Osteocyte (in vitro differentiated cells): ENCODE measurements at regions not wholly inside any gene's neighbourhood (a gene's known extent, or its start where the extent isn't known, plus 50 kb on each side); places are given as distances from the start of the nearest gene placed in this dataset.

Source experiments
- DNase-seq: peaks from one replicate; pipeline ENCODE4 v3.0.0; 2021; ENCODE audit warnings: mixed read lengths; ENCODE audit not compliant: unreplicated experiment; ENCODE audit errors: extremely low spot score
- H3K27ac Mint-ChIP-seq: one replicate; pipeline ENCODE4 v1.8.0; 2021; ENCODE audit warnings: mild to moderate bottlenecking, mixed read lengths; ENCODE audit not compliant: unreplicated experiment
- H3K27me3 Mint-ChIP-seq: one replicate; pipeline ENCODE4 v1.8.0; 2021; ENCODE audit warnings: mixed read lengths; ENCODE audit not compliant: unreplicated experiment
- H3K36me3 Mint-ChIP-seq: one replicate; pipeline ENCODE4 v1.8.0; 2021; ENCODE audit warnings: mixed read lengths; ENCODE audit not compliant: unreplicated experiment
- H3K4me1 Mint-ChIP-seq: one replicate; pipeline ENCODE4 v1.8.0; 2021; ENCODE audit warnings: mixed read lengths; ENCODE audit not compliant: unreplicated experiment
- H3K4me3 Mint-ChIP-seq: one replicate; pipeline ENCODE4 v1.8.0; 2021; ENCODE audit warnings: mild to moderate bottlenecking, moderate library complexity, mixed read lengths; ENCODE audit not compliant: unreplicated experiment
- H3K9me3 Mint-ChIP-seq: one replicate; pipeline ENCODE4 v1.8.0; 2021; ENCODE audit warnings: mixed read lengths; ENCODE audit not compliant: unreplicated experiment
- TF ChIP-seq, protein P1 (sequence below): fragments of 200-600 bp; sonication (generic); IDR thresholded peaks from 2 replicates; pipeline ENCODE4 v1.5.0; 2021; ENCODE audit warnings: antibody characterized with exemption, mild to moderate bottlenecking, moderate library complexity

DNA sequence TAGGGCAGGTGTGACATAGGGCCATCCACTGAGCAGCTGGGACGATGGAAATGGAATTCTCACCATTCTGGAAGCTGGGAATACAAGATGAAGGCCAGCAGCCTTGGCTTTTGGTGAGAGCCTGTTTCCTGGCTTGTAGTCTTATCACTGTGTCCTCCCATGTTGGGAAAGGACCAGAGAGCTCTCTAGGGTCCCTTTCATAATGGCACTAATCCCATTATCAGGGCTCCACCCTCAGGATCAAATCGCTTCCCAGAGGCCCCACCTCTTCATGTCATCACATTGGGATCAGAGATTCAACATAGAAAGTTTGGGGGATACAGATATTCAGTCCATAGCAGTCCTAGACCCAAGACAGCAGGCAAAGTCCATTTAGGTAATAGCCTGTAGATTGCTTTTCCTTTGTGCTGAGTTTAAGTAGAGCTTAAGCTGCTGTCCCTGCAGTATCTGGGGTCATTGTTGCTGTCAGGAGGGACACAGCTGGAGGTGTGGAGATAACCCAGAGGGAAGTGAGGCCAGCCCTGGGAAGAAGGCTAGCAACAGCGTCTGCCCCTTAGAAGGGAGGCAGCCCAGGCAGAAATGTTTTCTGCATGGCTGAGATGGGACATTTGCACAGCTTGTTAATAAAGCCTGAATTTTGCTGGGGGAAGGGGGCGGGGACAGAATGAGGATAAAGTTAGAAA, 136.5 kb upstream of the GPR12 start:
- H3K27me3 Mint-ChIP-seq, result peaks cover 3% of the 10 kb centered on the region
- H3K36me3 Mint-ChIP-seq, result no peaks in the 10 kb centered on the region
- TF ChIP-seq, protein P1, sequence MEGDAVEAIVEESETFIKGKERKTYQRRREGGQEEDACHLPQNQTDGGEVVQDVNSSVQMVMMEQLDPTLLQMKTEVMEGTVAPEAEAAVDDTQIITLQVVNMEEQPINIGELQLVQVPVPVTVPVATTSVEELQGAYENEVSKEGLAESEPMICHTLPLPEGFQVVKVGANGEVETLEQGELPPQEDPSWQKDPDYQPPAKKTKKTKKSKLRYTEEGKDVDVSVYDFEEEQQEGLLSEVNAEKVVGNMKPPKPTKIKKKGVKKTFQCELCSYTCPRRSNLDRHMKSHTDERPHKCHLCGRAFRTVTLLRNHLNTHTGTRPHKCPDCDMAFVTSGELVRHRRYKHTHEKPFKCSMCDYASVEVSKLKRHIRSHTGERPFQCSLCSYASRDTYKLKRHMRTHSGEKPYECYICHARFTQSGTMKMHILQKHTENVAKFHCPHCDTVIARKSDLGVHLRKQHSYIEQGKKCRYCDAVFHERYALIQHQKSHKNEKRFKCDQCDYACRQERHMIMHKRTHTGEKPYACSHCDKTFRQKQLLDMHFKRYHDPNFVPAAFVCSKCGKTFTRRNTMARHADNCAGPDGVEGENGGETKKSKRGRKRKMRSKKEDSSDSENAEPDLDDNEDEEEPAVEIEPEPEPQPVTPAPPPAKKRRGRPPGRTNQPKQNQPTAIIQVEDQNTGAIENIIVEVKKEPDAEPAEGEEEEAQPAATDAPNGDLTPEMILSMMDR, result no peak
- DNase-seq, result no peak
- H3K27ac Mint-ChIP-seq, result no peak overlapping the region
- H3K9me3 Mint-ChIP-seq, result no peaks in the 10 kb centered on the region
- no peak overlapping the region for H3K4me3 Mint-ChIP-seq
- H3K4me1 Mint-ChIP-seq, result no peaks in the 10 kb centered on the region

DNA sequence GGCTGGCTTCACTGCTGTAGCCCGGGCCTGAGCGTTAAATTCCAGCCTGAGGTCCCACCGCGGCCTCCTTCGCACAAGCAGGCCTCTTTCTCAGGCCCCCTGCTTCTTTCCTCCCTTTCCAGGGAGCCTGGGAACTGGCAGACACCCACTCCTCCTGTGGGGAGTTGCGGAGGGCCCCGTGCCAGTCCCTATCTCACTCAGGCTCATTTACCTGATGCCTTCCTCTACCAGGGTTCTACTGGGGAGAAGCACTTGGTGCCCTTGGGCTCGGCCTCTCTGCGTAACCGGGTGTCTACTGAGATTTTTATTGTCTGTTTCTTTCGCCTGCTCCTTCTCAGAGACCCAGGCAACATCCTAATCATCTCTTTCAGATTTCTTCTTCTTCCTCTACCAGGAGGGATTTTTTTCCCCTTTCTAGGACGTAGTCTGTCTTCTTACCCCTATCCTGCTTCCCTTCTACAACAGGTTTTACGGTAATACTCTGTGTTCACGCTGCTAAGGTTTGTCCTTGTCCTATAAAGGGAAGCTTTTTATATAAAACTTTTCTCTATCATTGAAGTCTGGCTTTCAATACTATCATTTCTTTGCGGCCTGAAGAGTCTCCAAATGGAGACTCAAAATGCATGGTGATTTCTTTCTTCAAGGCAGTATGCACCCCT, 135.4 kb upstream of the GPR12 start:
- H3K27me3 Mint-ChIP-seq, result peaks cover 8% of the 10 kb centered on the region
- TF ChIP-seq, protein P1, result no peak
- H3K4me1 Mint-ChIP-seq, result no peaks in the 10 kb centered on the region
- H3K36me3 Mint-ChIP-seq, result no peaks in the 10 kb centered on the region
- H3K9me3 Mint-ChIP-seq, result no peaks in the 10 kb centered on the region
- no peak for DNase-seq
- H3K27ac Mint-ChIP-seq, result no peak overlapping the region
- H3K4me3 Mint-ChIP-seq, result no peak overlapping the region

DNA sequence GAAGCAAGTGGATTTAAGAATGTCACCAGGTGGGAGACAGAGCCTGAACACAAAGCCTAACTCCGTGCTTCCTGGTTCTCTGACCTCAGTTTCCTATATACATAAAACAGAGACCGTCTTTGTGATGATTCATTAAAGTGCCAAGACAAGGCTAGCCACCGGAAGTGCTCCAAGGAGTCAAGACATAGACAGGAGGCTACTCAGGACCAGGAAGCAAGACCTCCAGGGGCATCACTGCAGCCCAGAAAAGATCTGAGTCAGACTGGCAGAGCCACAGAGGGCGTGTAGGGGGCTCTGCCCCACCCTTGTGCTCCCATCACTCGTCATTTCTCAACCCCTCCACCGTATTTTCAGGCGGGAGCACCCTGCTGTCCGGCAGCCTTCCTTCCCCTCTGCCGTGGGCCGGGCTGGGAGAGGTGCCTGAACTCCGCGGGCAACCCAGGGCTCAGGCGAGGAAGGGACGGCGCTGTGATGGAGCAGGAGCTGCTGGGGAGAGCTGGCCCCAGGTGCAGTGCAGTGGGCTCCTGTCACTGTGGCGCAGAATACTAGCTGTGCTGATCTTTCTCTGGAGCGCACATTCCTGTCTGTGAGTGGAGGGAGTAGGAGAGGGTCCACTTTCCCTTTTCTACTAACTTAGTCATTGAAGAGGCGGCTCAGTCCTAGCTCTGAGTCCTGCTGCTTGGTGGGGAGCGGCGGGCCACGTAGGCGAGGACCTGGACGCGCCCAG, 134.7 kb upstream of the GPR12 start:
- H3K9me3 Mint-ChIP-seq, result no peaks in the 10 kb centered on the region
- H3K27me3 Mint-ChIP-seq, result peaks cover 8% of the 10 kb centered on the region
- no peak overlapping the region for H3K27ac Mint-ChIP-seq
- no peak for DNase-seq
- TF ChIP-seq, protein P1, result no peak
- no peaks in the 10 kb centered on the region for H3K4me1 Mint-ChIP-seq
- no peak overlapping the region for H3K4me3 Mint-ChIP-seq
- no peaks in the 10 kb centered on the region for H3K36me3 Mint-ChIP-seq

DNA sequence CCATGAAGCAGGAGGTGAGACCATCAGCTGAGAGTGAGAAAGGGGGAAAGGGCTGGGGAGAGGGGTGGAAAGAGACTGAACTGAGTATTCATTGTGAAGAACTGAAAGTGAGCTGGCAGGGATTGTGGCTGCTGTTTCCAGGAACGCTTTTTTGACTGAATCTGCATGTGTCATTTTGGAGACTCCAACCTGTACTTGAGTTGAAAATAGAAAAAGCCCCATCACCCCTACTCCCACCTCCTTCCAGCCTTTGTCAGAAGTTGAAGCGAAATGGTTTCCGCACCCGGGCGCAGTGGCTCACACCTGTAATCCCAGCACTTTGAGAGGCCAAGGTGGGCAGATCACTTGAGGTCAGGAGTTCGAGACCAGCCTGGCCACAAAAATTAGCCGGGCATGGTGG, 128.0 kb upstream of the GPR12 start:
- DNase-seq, result no peak
- Mint-ChIP-seq H3K4me3 (no peak overlapping the region), H3K36me3 (no peaks in the 10 kb centered on the region), H3K4me1 (no peaks in the 10 kb centered on the region), H3K27ac (no peak overlapping the region), H3K27me3 (peaks cover 5% of the 10 kb centered on the region), H3K9me3 (no peaks in the 10 kb centered on the region)
- TF ChIP-seq, protein P1, result no peak

DNA sequence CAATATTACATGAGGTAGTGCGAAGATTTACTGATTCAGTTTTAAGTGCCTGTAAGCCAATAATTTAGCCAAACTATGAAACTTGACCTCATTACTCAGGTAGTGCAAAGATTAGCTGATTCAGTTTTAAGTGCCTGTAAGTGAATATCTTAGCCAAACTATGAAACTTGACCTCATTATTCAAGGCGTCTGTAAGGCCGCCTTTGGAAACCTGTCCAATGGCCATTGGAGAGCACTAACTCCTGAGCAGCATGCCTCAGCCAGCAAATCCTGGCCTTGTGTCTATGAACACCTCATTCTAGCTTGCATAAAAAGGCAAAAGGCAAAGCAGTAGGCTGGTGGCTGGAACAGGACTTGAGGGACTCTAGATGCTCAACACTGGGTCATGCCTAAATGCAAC, 127.0 kb upstream of the GPR12 start:
- Mint-ChIP-seq H3K36me3 (no peaks in the 10 kb centered on the region), H3K4me3 (no peak overlapping the region), H3K27ac (no peak overlapping the region), H3K27me3 (peaks cover 5% of the 10 kb centered on the region), H3K4me1 (no peaks in the 10 kb centered on the region), H3K9me3 (no peaks in the 10 kb centered on the region)
- no peak for DNase-seq
- TF ChIP-seq, protein P1, result no peak
